Muscle of back (tissue), 3 donors: ENCODE measurements at regions not wholly inside any gene's neighbourhood (a gene's known extent, or its start where the extent isn't known, plus 50 kb on each side); places are given as distances from the start of the nearest gene placed in this dataset.

Experiments used
- DNase-seq, 3 donors: peaks; one replicate each; pipeline versions ENCODE4 v3.0.0 to v3.0.0-alpha.2; 2013

- DNase-seq = peak in 1 of 3 donors; percentile 9
Observed at GRCh38 chr1:4422504-4423289, 231.7 kb upstream of the AJAP1 start.

GRCh38 chr1:4424254-4424653, 230.2 kb upstream of the AJAP1 start:
- no peak for DNase-seq

DNA sequence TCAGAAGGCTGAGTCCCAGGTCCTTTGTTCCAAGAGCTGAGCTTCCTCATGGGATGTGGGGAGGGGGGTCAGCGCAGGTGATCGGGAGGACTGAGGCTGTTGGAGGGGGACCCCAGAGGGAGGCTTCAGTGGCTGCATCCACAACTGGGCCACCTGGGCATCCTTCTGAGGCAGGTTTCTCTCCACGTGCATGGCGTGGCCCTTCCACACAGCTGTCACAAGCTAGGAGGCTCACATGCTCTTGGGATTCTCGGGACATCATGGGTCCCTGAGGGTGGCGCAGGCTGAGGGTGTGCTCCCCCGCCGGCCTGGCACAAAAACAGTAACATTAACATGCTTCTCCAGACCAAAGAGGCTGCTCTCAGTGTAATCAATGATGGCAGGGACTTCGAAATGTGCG, 229.6 kb upstream of the AJAP1 start:
- DNase-seq = no peak

GRCh38 chr1:4425892-4426291, 228.5 kb upstream of the AJAP1 start:
- no peak for DNase-seq

DNA sequence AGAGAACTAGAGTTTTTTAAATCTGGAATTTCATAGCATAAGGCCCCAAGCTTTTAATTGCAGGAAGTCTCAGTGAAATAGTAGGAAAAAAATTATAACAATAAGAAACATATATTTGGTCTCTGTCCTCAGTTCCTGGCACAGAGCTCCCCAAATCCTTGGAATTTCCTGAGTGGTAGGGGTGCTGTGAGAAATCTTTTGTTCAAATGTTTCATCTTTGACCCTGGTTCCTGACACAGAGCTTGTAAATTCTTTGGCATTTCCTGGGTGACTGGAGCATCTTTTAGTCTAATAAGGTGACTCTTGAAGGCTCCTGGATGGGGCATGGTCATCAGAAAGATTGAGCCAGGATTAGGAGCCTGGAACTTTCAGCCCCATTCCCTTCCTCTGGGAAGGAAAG, 225.7 kb upstream of the AJAP1 start:
- no peak for DNase-seq

- DNase-seq = no peak
Observed at GRCh38 chr1:4430406-4431365, 223.7 kb upstream of the AJAP1 start.

DNA sequence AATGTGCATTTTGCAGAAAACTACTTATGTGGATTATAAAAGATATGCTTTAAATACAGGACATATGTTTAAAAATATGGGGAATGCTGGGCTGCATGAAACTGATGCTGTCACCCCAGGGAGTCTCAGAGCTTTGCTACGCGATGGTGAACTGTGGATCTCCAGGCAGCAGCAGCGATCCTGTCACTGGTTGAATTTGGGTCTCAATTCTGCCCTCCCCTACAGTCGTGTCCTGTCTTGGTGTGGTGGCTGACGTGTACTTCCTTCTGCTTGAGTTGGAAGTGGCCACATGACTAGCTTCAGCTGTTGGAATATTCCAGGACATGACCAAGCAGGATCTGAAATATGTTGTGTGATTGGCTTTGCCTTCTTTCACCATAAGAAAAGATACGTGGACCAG, 222.9 kb upstream of the AJAP1 start:
- no peak for DNase-seq

DNA sequence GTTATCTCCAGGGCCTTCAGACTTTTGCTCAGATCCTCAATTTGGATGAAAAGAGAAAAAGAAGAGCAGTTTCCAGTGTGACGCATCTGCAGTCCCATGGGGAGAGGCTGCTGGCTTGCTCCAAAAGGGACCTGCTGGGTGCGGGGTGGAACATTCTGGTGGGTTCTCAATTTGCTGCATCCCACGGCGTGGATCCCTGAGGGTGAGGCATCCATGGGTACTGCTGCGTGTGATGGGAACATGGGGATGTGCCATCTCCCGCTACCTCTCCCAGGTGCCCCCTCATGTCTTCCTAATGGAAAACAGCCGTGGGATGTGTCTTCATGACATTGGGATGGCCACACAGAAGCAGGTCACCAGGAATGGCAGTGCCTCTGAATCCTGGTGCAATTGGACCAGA, 221.3 kb upstream of the AJAP1 start:
- DNase-seq = no peak

DNA sequence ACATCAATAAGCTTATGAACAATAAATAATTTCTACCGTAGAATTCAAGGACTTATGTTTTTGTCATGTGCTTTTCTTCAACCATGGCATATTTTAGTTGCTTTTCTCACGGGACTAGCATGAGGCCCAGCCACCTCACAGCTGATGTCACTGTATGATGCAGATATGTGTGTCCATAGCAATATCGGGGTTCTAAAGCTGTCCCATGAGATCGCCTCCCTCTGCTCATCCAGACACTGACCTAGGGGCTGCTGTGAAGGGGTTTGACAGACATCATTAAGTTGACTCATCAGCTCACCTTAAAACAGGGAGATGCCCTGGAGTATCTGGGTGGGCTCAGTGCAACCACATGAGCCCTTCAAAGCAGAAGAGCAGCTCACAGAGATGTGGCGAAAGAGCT, 210.3 kb upstream of the AJAP1 start:
- DNase-seq = no peak

GRCh38 chr1:4447778-4448420, 206.5 kb upstream of the AJAP1 start:
- DNase-seq = no peak

- DNase-seq = no peak
Observed at GRCh38 chr1:4449972-4450371, 204.4 kb upstream of the AJAP1 start.

DNA sequence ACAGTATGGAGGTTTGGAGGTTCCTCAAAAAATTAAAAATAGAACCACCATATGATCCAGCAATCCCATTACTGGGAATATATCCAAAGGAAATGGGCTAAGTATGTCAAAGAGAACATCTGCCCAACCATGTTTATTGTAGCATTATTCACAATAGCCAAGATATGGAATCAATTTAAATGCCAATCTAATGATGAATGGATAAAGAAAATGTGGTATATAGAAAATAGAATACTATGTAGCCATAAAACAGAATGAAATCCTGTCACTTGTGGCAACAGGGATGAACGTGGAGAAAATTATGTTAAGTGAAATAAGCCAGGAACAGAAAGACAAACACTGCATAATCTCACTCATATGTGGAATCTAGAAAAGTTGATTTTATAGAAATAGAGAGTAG, 201.7 kb upstream of the AJAP1 start:
- DNase-seq = peak in 1 of 3 donors; percentile 14

DNA sequence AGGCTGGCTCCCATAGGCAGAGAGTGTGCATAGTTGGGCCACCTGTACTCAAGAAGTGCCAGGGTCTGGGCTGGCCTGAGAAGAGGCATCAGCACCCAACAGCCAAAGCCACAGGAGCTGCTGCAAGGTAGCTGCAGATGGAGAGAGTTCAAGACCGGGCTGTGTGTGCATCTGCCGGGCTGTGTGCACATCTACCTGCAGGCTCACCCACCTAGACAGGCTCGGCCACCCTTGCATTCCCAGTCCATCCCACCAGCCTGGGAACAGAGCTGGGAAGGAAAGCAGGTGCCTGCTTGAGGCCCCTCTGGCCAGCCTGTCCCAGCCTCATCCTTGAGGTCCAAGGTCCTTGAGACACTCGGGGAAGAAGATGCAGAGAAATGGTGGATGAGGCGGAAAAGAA, 194.4 kb upstream of the AJAP1 start:
- no peak for DNase-seq

DNA sequence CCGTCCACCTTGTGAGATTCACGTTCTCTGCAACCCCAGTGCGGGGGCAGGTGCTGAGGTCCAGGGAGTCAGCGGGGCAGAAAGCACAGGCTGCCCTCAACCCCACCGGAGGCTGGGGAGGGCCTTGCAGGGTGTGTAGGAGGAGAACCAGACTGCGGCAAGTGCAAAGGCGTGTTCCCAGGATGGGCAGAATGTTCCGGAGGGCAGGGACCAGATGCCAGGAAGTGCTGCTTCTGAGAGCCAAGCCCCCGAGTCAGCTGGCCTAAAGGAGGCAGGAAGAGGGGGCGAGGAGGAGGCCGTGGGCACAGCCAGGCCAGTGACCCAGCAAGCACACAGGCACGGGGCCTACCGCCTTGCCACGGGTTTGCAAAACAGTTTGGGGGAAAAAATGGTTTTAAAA, 193.8 kb upstream of the AJAP1 start:
- DNase-seq = no peak

DNA sequence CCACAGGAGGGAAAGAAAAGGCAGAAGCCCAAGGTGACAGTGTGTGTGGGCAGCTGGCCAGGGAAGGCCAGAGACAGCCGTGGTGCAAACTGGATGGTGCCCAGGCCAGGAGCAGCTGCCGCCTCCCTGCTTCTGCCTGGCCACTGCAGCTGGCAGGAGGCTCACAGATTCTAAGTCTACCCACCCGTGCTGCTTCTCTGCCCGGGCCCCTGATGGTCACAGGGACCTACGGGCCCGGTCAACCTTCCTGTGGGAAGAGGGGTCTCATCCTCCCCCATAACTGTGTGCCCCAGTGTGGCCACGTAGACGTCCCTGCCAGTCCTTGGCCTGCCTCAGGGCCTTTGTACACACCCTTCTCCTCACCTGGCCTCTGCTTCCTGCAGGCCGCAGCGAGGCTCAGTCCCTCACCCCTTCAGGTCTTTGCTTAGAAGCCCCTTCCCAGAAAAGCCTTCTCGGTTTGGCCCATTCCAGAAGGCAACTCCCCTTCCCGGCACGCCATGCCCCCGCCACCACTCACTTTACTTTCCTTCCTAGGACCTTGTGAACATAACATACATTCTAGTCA, 192.6 kb upstream of the AJAP1 start:
- no peak for DNase-seq

DNA sequence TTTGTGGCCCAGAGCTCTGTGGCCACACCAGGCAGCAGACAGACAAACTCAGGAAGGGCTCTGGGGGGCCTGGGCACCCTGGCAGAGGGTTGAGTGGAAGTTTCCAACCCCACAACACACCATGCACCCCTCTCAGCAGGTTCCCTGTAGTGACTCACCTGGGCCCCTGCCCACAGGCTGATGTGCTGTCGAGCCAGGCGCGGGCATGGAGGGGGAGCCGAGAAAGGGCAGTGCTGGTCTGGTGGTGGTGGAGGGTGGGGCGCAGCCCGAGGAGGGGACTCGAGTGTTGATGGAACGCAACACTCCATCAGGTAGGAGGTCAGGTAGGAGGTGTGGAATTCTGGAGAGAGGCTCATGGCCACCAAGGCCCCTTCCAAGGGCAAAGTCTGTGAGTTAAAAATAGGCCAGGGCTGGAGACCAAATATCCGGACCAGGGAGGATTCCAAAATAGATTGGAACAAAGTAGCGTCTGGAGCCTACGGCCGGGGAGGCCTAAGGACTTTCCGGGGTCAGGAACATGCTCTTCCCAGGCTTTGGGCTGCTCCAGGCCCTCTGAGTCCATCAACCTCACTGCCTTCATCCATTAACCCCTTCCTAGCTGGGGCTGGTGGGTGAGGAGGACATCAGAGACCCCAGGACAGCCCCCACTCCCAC, 191.5 kb upstream of the AJAP1 start:
- no peak for DNase-seq

GRCh38 chr1:4463631-4464030, 190.8 kb upstream of the AJAP1 start:
- DNase-seq = no peak

DNA sequence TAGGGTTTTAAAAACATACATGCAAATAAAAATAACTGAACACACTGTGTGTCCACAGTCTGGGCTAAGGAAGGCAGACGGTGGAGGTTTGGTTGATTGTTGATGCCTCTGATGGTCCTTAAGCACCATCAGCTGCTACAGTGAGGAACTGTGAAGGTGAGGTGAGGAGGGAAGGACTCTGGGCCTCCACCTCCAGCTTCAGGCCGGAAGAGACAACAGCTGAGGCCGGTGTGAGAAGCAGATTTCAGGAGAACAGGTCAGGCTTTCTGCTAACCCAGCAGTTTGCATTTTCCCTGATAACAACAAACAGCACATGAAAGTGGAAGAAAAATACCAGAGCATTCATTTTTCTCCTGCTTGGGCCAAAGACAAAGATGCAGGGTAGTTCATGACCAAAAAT, 189.9 kb upstream of the AJAP1 start:
- no peak for DNase-seq

DNA sequence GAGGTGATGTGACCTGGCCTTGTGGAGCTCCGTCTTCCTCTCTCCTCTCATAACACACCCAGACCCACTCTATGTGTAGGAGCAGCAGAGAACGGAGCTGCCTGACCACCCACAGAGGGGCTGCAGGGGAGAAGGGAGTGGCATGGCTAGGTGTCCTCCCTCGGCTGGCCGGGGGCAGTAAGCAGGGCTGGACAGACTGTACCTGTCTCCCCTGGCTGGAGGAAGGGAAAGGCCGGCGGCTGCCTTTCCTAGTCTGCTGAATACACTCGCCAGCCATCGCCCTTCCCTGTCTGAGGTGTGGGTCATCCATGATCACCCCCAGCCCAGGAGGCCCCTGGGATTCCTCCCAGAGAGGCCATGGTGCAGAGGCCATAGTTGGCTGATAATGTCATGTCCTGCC, 187.2 kb upstream of the AJAP1 start:
- no peak for DNase-seq

DNA sequence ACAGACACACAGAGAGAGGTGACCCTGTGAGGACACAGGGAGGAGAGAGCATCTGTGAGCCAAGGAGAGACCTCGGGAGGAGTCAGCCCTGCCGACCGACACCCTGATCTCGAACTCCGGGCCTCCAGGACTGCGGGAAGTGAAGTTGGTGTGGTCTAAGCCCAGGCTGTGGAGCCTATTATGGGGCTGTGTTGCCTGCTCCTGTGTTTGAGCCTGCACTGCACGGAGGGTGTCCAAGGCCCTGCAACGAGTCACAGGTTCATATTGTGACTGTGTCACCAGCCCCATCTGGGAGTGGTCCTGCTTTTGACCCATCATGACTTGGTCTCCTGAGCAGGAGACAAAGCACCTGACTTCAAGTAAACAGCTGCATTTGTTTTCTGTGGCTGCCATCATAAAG, 186.0 kb upstream of the AJAP1 start:
- DNase-seq = no peak

DNA sequence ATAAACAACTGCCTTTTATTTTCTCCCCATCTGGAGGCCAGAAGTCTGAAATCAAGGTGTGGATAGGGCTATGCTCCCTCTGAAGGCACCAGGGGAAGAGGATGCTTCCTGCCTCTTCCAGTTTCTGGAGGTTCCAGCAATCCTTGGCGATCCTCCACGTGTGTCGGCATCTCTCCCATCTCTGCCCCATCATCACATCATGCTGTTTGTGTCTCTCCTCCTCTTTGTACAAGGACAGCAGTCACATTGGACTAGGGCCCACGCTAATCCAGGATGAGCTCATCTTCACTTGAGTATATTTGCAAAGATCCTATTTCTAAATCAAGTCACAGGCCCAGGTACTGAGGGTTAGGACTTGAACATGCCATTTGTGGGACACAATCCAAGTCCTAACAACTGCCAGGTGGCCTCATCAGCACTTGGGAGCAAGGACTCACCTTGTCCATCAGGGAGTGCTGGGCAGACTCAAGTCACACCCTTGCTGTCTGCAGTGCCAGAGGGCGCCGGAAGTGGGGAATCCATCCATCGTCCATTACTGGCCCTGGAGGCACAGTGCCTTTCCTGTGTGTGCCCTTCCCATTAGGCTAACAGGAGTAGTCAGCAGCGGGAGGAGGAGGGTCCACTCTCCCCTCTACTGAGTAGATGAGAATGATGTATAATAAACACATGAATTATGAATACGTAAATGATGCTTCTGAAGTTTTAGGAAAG, 185.4 kb upstream of the AJAP1 start:
- DNase-seq = no peak
